ENCODE measurements at regions not wholly inside any gene's neighbourhood (a gene's known extent, or its start where the extent isn't known, plus 50 kb on each side); places are given as distances from the start of the nearest gene placed in this dataset.

GRCh38 chr15:25624504-25625177, 185.8 kb upstream of the UBE3A start:
- Mint-ChIP-seq H3K27me3 (peaks cover 4% of the 10 kb centered on the region), H3K9me3 (no peaks in the 10 kb centered on the region), H3K4me1 (no peaks in the 10 kb centered on the region), H3K36me3 (no peaks in the 10 kb centered on the region), H3K4me3 (no peak overlapping the region), H3K27ac (no peak overlapping the region)
- no peak for ATAC-seq (ENCODE audit: low read depth)
- POLR2A ChIA-PET: no interaction called here
- DNase-seq: no peak

DNA sequence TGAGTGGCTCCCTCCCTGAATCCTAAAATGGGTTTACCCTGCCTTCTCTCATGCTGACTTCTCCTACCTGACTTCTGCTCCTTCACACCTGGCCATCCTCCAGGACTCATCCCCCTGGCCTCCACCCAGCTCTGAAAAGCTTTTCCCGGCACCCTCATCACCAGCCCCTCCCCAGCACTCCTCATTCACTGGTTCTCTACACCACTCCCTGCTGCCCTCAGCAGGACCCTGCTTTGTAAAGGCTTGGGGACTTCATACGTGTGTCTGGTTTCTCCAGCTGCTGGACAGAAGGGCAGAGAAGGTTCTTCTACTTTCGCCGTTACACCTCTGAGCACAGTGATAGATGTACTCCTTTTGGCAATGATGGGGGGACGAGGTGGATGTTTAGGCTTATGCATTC, 184.9 kb upstream of the UBE3A start:
- H3K36me3 Mint-ChIP-seq: no peaks in the 10 kb centered on the region

GRCh38 chr15:25620466-25620865, 181.6 kb upstream of the UBE3A start:
- DNase-seq (no peak), ATAC-seq (ENCODE audit: low read depth) (no peak)
- Mint-ChIP-seq H3K4me3 (no peak overlapping the region), H3K9me3 (peaks cover 1% of the 10 kb centered on the region), H3K27ac (no peak overlapping the region), H3K27me3 (no peaks in the 10 kb centered on the region), H3K36me3 (no peaks in the 10 kb centered on the region), H3K4me1 (no peaks in the 10 kb centered on the region)
- POLR2A ChIA-PET: no interaction called here

More for the DNA sequence above, 184.9 kb upstream of the UBE3A start:
- DNase-seq (no peak), ATAC-seq (ENCODE audit: low read depth) (no peak)
- H3K27me3 Mint-ChIP-seq: peaks cover 4% of the 10 kb centered on the region
- no peaks in the 10 kb centered on the region for H3K9me3 Mint-ChIP-seq
- no peak overlapping the region for H3K27ac Mint-ChIP-seq
- no peak overlapping the region for H3K4me3 Mint-ChIP-seq
- POLR2A ChIA-PET: no interaction called here
- no peaks in the 10 kb centered on the region for H3K4me1 Mint-ChIP-seq

GRCh38 chr15:25619761-25620160, 180.9 kb upstream of the UBE3A start:
- H3K4me3 Mint-ChIP-seq: no peak overlapping the region

GRCh38 chr15:25619076-25619475, 180.3 kb upstream of the UBE3A start:
- POLR2A ChIA-PET: no interaction called here
- ATAC-seq (ENCODE audit: low read depth) (no peak), DNase-seq (no peak)
- Mint-ChIP-seq H3K27me3 (no peaks in the 10 kb centered on the region), H3K9me3 (peaks cover 1% of the 10 kb centered on the region), H3K36me3 (no peaks in the 10 kb centered on the region), H3K27ac (no peak overlapping the region), H3K4me3 (no peak overlapping the region), H3K4me1 (no peaks in the 10 kb centered on the region)

More at GRCh38 chr15:25619761-25620160, 180.9 kb upstream of the UBE3A start:
- DNase-seq: no peak
- Mint-ChIP-seq H3K4me1 (no peaks in the 10 kb centered on the region), H3K9me3 (peaks cover 1% of the 10 kb centered on the region), H3K27ac (no peak overlapping the region), H3K27me3 (no peaks in the 10 kb centered on the region), H3K36me3 (no peaks in the 10 kb centered on the region)
- POLR2A ChIA-PET: no interaction called here
- no peak for ATAC-seq (ENCODE audit: low read depth)

GRCh38 chr15:25618161-25618560, 179.3 kb upstream of the UBE3A start:
- Mint-ChIP-seq H3K27ac (no peak overlapping the region), H3K4me3 (no peak overlapping the region), H3K27me3 (no peaks in the 10 kb centered on the region), H3K36me3 (no peaks in the 10 kb centered on the region), H3K4me1 (no peaks in the 10 kb centered on the region), H3K9me3 (peaks cover 1% of the 10 kb centered on the region)
- ATAC-seq (ENCODE audit: low read depth) (no peak), DNase-seq (no peak)
- POLR2A ChIA-PET: no interaction called here

- Mint-ChIP-seq H3K9me3 (peaks cover 1% of the 10 kb centered on the region), H3K4me1 (no peaks in the 10 kb centered on the region), H3K36me3 (no peaks in the 10 kb centered on the region), H3K4me3 (no peak overlapping the region), H3K27ac (no peak overlapping the region), H3K27me3 (peaks cover 2% of the 10 kb centered on the region)
- POLR2A ChIA-PET: no interaction called here
- ATAC-seq (ENCODE audit: low read depth): no peak
- DNase-seq: no peak
Observed at GRCh38 chr15:25616471-25616870, 177.6 kb upstream of the UBE3A start.

DNA sequence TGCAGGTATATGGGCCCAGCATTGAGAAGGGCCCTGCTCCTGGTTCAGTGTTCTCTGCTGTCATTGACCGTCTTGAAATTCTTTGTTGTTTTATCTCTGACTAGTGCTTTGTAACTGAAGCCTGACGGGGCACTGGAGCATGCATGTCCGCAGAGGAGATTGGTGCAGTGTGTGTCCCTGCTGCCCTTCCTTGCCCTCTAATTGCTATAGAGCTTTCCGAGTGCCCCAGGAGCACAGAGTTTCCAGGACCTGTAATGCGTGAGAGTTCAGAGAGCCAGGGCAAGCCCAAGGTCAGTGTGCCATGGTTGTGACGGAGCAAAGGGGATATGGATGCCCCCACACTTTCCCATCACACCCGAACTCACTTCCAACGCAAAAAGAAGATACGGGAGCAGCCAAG, 174.3 kb upstream of the UBE3A start:
- H3K27ac Mint-ChIP-seq: no peak overlapping the region
- no peak for ATAC-seq (ENCODE audit: low read depth)
- no peaks in the 10 kb centered on the region for H3K36me3 Mint-ChIP-seq
- H3K27me3 Mint-ChIP-seq: peaks cover 2% of the 10 kb centered on the region
- POLR2A ChIA-PET: no interaction called here
- no peaks in the 10 kb centered on the region for H3K4me1 Mint-ChIP-seq
- H3K4me3 Mint-ChIP-seq: no peak overlapping the region
- DNase-seq: no peak
- H3K9me3 Mint-ChIP-seq: no peaks in the 10 kb centered on the region

GRCh38 chr15:25611603-25612002, 172.8 kb upstream of the UBE3A start:
- Mint-ChIP-seq H3K27ac (no peak overlapping the region), H3K9me3 (no peaks in the 10 kb centered on the region), H3K27me3 (peaks cover 2% of the 10 kb centered on the region), H3K4me3 (no peak overlapping the region), H3K36me3 (no peaks in the 10 kb centered on the region), H3K4me1 (no peaks in the 10 kb centered on the region)
- DNase-seq: no peak
- ATAC-seq (ENCODE audit: low read depth): no peak
- POLR2A ChIA-PET: no interaction called here

DNA sequence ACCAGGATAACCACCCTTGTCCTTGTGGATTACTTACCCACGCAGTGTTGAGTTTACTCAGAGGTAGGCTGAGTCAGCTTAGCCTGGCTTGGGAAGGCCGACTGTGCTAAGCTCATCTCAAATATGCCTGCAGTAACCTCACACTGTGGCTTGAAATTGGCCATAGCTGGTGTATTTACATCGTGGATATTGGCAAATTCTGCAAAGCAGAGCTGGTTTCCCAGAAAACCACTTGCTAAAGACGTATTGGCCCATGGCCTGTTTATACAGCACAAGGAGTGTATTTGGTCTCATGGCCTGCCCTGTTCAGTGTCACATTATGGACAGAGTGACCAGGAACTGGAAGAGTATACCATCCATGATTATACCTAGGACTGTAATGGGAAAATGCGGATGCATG, 170.5 kb upstream of the UBE3A start:
- POLR2A ChIA-PET: no interaction called here
- no peak overlapping the region for H3K27ac Mint-ChIP-seq
- no peaks in the 10 kb centered on the region for H3K36me3 Mint-ChIP-seq
- no peaks in the 10 kb centered on the region for H3K9me3 Mint-ChIP-seq
- ATAC-seq (ENCODE audit: low read depth): no peak
- peaks cover 5% of the 10 kb centered on the region for H3K27me3 Mint-ChIP-seq
- H3K4me3 Mint-ChIP-seq: no peak overlapping the region
- DNase-seq: no peak
- no peaks in the 10 kb centered on the region for H3K4me1 Mint-ChIP-seq

GRCh38 chr15:25608926-25609325, 170.1 kb upstream of the UBE3A start:
- POLR2A ChIA-PET: no interaction called here
- H3K36me3 Mint-ChIP-seq: no peaks in the 10 kb centered on the region
- H3K27ac Mint-ChIP-seq: no peak overlapping the region
- ATAC-seq (ENCODE audit: low read depth): no peak
- H3K4me1 Mint-ChIP-seq: no peaks in the 10 kb centered on the region
- peaks cover 6% of the 10 kb centered on the region for H3K27me3 Mint-ChIP-seq
- no peak overlapping the region for H3K4me3 Mint-ChIP-seq
- no peak for DNase-seq
- no peaks in the 10 kb centered on the region for H3K9me3 Mint-ChIP-seq

GRCh38 chr15:25605151-25605550, 166.3 kb upstream of the UBE3A start:
- POLR2A ChIA-PET: no interaction called here
- Mint-ChIP-seq H3K27ac (no peak overlapping the region), H3K9me3 (no peaks in the 10 kb centered on the region), H3K36me3 (no peaks in the 10 kb centered on the region), H3K4me3 (no peak overlapping the region), H3K4me1 (no peaks in the 10 kb centered on the region), H3K27me3 (peaks cover 6% of the 10 kb centered on the region)
- no peak for DNase-seq
- ATAC-seq (ENCODE audit: low read depth): no peak

- no peaks in the 10 kb centered on the region for H3K4me1 Mint-ChIP-seq
- POLR2A ChIA-PET: no interaction called here
- no peak for DNase-seq
- peaks cover 6% of the 10 kb centered on the region for H3K27me3 Mint-ChIP-seq
- H3K27ac Mint-ChIP-seq: no peak overlapping the region
- no peak for ATAC-seq (ENCODE audit: low read depth)
- H3K9me3 Mint-ChIP-seq: peaks cover 1% of the 10 kb centered on the region
- no peaks in the 10 kb centered on the region for H3K36me3 Mint-ChIP-seq
- no peak overlapping the region for H3K4me3 Mint-ChIP-seq
Observed at GRCh38 chr15:25600751-25601150, 161.9 kb upstream of the UBE3A start.

- Mint-ChIP-seq H3K27ac (no peak overlapping the region), H3K9me3 (peaks cover 1% of the 10 kb centered on the region), H3K4me1 (no peaks in the 10 kb centered on the region), H3K36me3 (no peaks in the 10 kb centered on the region), H3K4me3 (no peak overlapping the region), H3K27me3 (peaks cover 3% of the 10 kb centered on the region)
- DNase-seq (no peak), ATAC-seq (ENCODE audit: low read depth) (no peak)
- POLR2A ChIA-PET: no interaction called here
Observed at GRCh38 chr15:25597571-25597970, 158.7 kb upstream of the UBE3A start.

All from activated naive CD8-positive, alpha-beta T cell treated with anti-CD3 and anti-CD28 coated beads, Interleukin-2, amount 10 ng/mL, durations not matched to agents 7 days and 5 days (primary cell).